ENCODE measurements at regions not wholly inside any gene's neighbourhood (a gene's known extent, or its start where the extent isn't known, plus 50 kb on each side); places are given as distances from the start of the nearest gene placed in this dataset.

DNA sequence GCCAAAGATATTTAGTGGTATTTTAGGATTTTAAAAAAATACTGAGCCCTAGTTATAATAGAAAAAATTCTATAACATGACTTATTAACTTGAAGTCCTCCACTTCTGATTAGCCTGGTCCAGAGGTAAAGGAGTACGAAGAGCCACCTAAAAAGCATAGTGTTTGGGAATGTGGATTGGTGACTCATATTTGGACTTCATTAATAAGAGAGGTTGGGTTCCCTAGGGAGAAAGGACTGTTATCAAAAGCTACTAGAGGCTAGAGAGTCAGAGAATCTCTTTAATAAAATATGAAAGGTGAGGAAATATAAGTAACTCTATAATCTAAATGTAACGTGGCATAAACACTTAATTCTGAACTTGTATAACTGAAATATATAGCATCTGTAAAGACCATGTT lies 180.7 kb upstream of the TARS1 start:
- no peaks in the 10 kb centered on the region for H3K27me3 Mint-ChIP-seq
- Histone ChIP-seq H3K9me3 (ENCODE audit: control insufficient read depth in 1 of 2, insufficient read depth in 1 of 2, low read length in 2 of 2) (no peaks in the 10 kb centered on the region), H3K4me3 (ENCODE audit: low read length) (no peak overlapping the region), H3K27me3 (ENCODE audit: control insufficient read depth in 1 of 2, insufficient read depth in 2 of 2, low read length in 2 of 2) (no peaks in the 10 kb centered on the region), H3K4me1 (ENCODE audit: insufficient read depth, low read length) (no peaks in the 10 kb centered on the region), H3K27ac (ENCODE audit: low read depth in 1 of 2, low read length in 2 of 2) (no peak overlapping the region), H3K36me3 (ENCODE audit: insufficient read depth, low read length) (no peaks in the 10 kb centered on the region)
- ChIA-PET POLR2A (no interaction called here), CTCF (no interaction called here)
- ATAC-seq (ENCODE audit: poor library complexity): no peak
- TF ChIP-seq, protein P1, sequence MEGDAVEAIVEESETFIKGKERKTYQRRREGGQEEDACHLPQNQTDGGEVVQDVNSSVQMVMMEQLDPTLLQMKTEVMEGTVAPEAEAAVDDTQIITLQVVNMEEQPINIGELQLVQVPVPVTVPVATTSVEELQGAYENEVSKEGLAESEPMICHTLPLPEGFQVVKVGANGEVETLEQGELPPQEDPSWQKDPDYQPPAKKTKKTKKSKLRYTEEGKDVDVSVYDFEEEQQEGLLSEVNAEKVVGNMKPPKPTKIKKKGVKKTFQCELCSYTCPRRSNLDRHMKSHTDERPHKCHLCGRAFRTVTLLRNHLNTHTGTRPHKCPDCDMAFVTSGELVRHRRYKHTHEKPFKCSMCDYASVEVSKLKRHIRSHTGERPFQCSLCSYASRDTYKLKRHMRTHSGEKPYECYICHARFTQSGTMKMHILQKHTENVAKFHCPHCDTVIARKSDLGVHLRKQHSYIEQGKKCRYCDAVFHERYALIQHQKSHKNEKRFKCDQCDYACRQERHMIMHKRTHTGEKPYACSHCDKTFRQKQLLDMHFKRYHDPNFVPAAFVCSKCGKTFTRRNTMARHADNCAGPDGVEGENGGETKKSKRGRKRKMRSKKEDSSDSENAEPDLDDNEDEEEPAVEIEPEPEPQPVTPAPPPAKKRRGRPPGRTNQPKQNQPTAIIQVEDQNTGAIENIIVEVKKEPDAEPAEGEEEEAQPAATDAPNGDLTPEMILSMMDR (IDR thresholded peaks at IDR 0.05): no peak
- no peaks in the 10 kb centered on the region for H3K36me3 Mint-ChIP-seq (ENCODE audit: low read depth)
- DNase-seq: no peak
- no peaks in the 10 kb centered on the region for H3K4me1 Mint-ChIP-seq (ENCODE audit: low read depth)
- no peak overlapping the region for H3K4me3 Mint-ChIP-seq
- peaks cover 10% of the 10 kb centered on the region for H3K9me3 Mint-ChIP-seq
- intact Hi-C loops (cut with DNase I, micrococcal nuclease): no loop called here
- no peak overlapping the region for H3K27ac Mint-ChIP-seq

DNA sequence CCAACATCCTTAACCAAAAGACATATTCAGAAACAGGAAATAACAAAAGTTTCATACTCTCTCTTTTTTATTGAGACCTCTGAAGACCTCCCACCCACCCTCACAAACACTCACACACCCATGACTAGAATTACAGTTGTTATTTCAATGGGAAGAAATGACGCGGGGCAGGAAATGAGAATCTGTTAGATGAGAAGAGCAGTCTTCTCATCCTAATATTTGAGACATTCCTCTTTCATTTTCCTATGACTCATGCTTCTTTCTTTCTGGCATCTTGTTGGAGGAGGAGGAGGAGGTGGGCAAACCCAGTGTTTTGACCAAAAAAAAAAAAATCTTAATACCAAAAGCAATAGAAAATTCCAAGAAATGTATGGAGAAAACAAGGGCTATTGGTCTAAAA lies 179.5 kb upstream of the TARS1 start:
- no peaks in the 10 kb centered on the region for H3K27me3 ChIP-seq (ENCODE audit: control insufficient read depth in 1 of 2, insufficient read depth in 2 of 2, low read length in 2 of 2)
- no peak overlapping the region for H3K27ac Mint-ChIP-seq
- TF ChIP-seq, protein P1 (IDR thresholded peaks at IDR 0.05): no peak
- no peaks in the 10 kb centered on the region for H3K9me3 ChIP-seq (ENCODE audit: control insufficient read depth in 1 of 2, insufficient read depth in 1 of 2, low read length in 2 of 2)
- no peak for ATAC-seq (ENCODE audit: poor library complexity)
- POLR2A ChIA-PET: no interaction called here
- H3K4me3 Mint-ChIP-seq: no peak overlapping the region
- CTCF ChIA-PET: no interaction called here
- peaks cover 10% of the 10 kb centered on the region for H3K9me3 Mint-ChIP-seq
- intact Hi-C loops (cut with DNase I, micrococcal nuclease): no loop called here
- H3K4me1 ChIP-seq (ENCODE audit: insufficient read depth, low read length): no peaks in the 10 kb centered on the region
- no peak overlapping the region for H3K4me3 ChIP-seq (ENCODE audit: low read length)
- H3K27me3 Mint-ChIP-seq: no peaks in the 10 kb centered on the region
- no peak overlapping the region for H3K27ac ChIP-seq (ENCODE audit: low read depth in 1 of 2, low read length in 2 of 2)
- no peaks in the 10 kb centered on the region for H3K36me3 ChIP-seq (ENCODE audit: insufficient read depth, low read length)
- no peak for DNase-seq
- H3K36me3 Mint-ChIP-seq (ENCODE audit: low read depth): no peaks in the 10 kb centered on the region
- no peaks in the 10 kb centered on the region for H3K4me1 Mint-ChIP-seq (ENCODE audit: low read depth)

DNA sequence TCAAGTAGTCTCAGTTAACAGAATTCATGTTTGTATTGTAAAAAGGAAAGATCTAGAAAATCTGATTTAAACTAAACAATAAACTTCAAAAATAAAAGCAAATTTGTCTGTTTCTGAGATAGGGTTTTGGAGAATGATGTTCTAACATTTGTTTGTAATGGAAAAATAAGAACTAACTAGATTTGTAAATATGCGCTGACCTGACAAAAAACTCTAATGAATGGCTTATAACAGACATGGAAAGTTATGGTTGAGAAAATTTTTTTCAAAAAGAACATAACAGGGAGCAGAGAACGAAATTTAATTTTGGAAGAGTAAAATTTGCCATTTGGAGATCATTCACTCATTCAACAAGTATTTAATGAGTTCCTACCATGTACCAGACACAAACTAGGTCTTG lies 179.0 kb upstream of the TARS1 start:
- Mint-ChIP-seq H3K4me1 (ENCODE audit: low read depth) (no peaks in the 10 kb centered on the region), H3K9me3 (peaks cover 10% of the 10 kb centered on the region), H3K4me3 (no peak overlapping the region), H3K27me3 (no peaks in the 10 kb centered on the region), H3K36me3 (ENCODE audit: low read depth) (no peaks in the 10 kb centered on the region), H3K27ac (no peak overlapping the region)
- ChIA-PET CTCF (no interaction called here), POLR2A (no interaction called here)
- intact Hi-C loops (cut with DNase I, micrococcal nuclease): no loop called here
- ATAC-seq (ENCODE audit: poor library complexity): no peak
- no peaks in the 10 kb centered on the region for H3K4me1 ChIP-seq (ENCODE audit: insufficient read depth, low read length)
- TF ChIP-seq, protein P1 (IDR thresholded peaks at IDR 0.05): no peak
- no peaks in the 10 kb centered on the region for H3K27me3 ChIP-seq (ENCODE audit: control insufficient read depth in 1 of 2, insufficient read depth in 2 of 2, low read length in 2 of 2)
- no peak overlapping the region for H3K27ac ChIP-seq (ENCODE audit: low read depth in 1 of 2, low read length in 2 of 2)
- H3K4me3 ChIP-seq (ENCODE audit: low read length): no peak overlapping the region
- no peaks in the 10 kb centered on the region for H3K36me3 ChIP-seq (ENCODE audit: insufficient read depth, low read length)
- no peaks in the 10 kb centered on the region for H3K9me3 ChIP-seq (ENCODE audit: control insufficient read depth in 1 of 2, insufficient read depth in 1 of 2, low read length in 2 of 2)
- DNase-seq: no peak
